ENCODE measurements at regions not wholly inside any gene's neighbourhood (a gene's known extent, or its start where the extent isn't known, plus 50 kb on each side); places are given as distances from the start of the nearest gene placed in this dataset.

DNA sequence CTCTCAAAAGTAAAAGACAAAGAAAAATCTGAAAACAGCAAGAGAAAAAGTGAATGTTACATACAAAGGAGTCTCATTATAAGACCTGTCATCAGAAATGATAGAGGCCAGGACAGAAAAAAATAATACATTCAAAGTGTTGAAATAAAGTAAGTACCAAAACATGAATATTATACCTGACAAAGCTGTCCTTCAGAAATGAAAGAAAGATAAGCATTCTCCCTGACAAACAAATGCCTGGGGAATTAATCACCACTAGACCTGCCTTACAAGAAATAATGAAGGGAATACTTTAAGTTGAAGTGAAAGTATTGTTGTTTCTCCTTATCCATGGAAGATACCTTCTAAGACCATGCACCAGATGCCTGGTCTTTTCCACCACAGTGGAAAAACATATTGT lies 1605.2 kb upstream of the CDH6 start:
- TF ChIP-seq, protein P1, sequence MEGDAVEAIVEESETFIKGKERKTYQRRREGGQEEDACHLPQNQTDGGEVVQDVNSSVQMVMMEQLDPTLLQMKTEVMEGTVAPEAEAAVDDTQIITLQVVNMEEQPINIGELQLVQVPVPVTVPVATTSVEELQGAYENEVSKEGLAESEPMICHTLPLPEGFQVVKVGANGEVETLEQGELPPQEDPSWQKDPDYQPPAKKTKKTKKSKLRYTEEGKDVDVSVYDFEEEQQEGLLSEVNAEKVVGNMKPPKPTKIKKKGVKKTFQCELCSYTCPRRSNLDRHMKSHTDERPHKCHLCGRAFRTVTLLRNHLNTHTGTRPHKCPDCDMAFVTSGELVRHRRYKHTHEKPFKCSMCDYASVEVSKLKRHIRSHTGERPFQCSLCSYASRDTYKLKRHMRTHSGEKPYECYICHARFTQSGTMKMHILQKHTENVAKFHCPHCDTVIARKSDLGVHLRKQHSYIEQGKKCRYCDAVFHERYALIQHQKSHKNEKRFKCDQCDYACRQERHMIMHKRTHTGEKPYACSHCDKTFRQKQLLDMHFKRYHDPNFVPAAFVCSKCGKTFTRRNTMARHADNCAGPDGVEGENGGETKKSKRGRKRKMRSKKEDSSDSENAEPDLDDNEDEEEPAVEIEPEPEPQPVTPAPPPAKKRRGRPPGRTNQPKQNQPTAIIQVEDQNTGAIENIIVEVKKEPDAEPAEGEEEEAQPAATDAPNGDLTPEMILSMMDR (IDR thresholded peaks at IDR 0.05) = no peak
- no peak for TF ChIP-seq POLR2A (IDR thresholded peaks at IDR 0.05)
